ENCODE measurements at regions not wholly inside any gene's neighbourhood (a gene's known extent, or its start where the extent isn't known, plus 50 kb on each side); places are given as distances from the start of the nearest gene placed in this dataset.

DNA sequence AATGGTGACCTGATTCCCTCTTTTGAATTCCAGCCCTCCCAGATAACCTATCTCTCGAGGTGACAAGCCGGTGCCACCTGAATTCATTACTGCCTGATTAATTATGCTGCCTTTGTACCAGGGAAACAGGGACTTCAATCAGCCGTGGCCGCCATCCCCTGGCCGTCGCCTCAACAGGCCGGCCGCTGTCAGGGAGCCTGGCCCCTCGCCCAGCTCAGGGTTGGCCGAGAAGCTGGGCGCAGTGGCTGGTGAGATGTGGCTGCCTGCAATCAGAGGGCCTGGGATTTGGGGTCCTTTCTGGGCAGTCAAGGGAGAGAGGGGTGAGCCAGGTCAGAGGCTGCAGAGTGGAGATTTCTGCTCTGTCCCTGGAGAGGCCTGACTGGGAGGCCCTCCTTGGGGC lies 91.2 kb downstream of the KCTD15 start:
- Mint-ChIP-seq H3K4me1 (ENCODE audit: low read depth, unreplicated experiment) (peaks cover 3% of the 10 kb centered on the region), H3K36me3 (ENCODE audit: unreplicated experiment) (peaks cover 6% of the 10 kb centered on the region), H3K27me3 (ENCODE audit: unreplicated experiment) (no peaks in the 10 kb centered on the region), H3K9me3 (ENCODE audit: unreplicated experiment) (peaks cover 3% of the 10 kb centered on the region), H3K4me3 (ENCODE audit: unreplicated experiment) (no peak overlapping the region), H3K27ac (ENCODE audit: unreplicated experiment) (no peak overlapping the region)
- no peak for DNase-seq
- TF ChIP-seq, protein P1, sequence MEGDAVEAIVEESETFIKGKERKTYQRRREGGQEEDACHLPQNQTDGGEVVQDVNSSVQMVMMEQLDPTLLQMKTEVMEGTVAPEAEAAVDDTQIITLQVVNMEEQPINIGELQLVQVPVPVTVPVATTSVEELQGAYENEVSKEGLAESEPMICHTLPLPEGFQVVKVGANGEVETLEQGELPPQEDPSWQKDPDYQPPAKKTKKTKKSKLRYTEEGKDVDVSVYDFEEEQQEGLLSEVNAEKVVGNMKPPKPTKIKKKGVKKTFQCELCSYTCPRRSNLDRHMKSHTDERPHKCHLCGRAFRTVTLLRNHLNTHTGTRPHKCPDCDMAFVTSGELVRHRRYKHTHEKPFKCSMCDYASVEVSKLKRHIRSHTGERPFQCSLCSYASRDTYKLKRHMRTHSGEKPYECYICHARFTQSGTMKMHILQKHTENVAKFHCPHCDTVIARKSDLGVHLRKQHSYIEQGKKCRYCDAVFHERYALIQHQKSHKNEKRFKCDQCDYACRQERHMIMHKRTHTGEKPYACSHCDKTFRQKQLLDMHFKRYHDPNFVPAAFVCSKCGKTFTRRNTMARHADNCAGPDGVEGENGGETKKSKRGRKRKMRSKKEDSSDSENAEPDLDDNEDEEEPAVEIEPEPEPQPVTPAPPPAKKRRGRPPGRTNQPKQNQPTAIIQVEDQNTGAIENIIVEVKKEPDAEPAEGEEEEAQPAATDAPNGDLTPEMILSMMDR (IDR thresholded peaks at IDR 0.05; ENCODE audit: partially characterized antibody, unreplicated experiment): no peak

DNA sequence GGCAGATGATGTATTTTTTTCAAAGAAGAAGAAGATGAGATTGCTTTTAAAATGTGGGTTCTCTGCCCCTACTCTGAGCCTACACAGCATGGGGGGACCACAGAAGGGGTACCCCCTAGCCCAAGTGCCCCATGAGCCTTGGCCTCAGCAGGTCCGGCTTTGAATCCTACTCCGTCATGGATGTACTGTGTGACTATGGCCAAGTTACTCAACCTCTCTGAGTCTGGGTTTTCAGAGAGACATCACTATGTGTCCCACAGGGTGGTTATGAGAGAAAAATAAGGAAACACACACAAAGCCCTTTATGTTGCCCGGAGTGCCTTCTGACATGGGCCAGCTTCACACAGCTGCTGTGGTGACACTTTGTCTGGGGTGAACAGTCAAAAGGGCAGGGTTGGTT lies 92.0 kb downstream of the KCTD15 start:
- peaks cover 3% of the 10 kb centered on the region for H3K4me1 Mint-ChIP-seq (ENCODE audit: low read depth, unreplicated experiment)
- no peaks in the 10 kb centered on the region for H3K27me3 Mint-ChIP-seq (ENCODE audit: unreplicated experiment)
- peaks cover 3% of the 10 kb centered on the region for H3K9me3 Mint-ChIP-seq (ENCODE audit: unreplicated experiment)
- no peak overlapping the region for H3K4me3 Mint-ChIP-seq (ENCODE audit: unreplicated experiment)
- H3K36me3 Mint-ChIP-seq (ENCODE audit: unreplicated experiment): peaks cover 6% of the 10 kb centered on the region
- no peak overlapping the region for H3K27ac Mint-ChIP-seq (ENCODE audit: unreplicated experiment)
- no peak for DNase-seq
- TF ChIP-seq, protein P1 (IDR thresholded peaks at IDR 0.05; ENCODE audit: partially characterized antibody, unreplicated experiment): no peak

DNA sequence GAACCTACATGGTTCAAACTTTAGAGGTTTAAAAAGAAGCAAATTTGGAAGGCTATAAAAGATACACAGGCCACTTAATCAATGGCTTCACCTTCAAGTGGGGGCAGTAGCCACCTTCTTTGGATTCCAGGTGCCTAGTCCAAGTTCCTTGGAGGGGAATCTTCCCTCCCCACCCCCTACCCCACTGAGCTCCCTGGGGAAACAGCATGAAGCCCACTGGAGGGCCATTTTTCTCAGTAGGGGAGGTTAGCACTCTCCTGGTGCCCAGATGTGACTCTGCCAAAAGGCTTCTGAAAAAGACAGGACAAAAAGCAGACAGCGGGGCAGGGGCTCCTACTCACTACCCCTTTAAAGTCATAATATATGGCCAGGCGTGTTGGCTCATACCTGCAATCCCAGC lies 93.9 kb downstream of the KCTD15 start:
- Mint-ChIP-seq H3K27ac (ENCODE audit: unreplicated experiment) (no peak overlapping the region), H3K4me3 (ENCODE audit: unreplicated experiment) (no peak overlapping the region), H3K9me3 (ENCODE audit: unreplicated experiment) (no peaks in the 10 kb centered on the region), H3K27me3 (ENCODE audit: unreplicated experiment) (no peaks in the 10 kb centered on the region), H3K36me3 (ENCODE audit: unreplicated experiment) (peaks cover 6% of the 10 kb centered on the region), H3K4me1 (ENCODE audit: low read depth, unreplicated experiment) (no peaks in the 10 kb centered on the region)
- no peak for DNase-seq
- TF ChIP-seq, protein P1 (IDR thresholded peaks at IDR 0.05; ENCODE audit: partially characterized antibody, unreplicated experiment): no peak

DNA sequence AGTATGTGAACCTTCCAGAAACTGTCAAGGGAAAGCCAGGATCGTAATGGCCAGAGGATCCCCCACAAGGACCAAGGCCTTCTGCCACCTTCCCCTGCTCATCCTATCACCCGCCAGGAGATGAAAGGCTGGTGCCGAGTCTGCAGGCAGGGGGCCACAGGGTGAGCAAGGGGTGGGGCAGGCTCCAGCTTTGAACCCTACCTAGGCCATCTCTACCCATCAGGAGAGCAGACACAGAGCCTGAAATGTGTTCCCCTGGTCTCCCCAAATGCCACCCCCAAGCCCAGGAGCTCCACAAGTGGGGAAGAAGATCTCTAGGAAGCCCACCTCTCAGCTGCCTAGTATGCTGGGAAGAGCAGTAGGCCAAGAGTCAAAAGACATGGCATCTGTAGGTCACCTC lies 95.1 kb downstream of the KCTD15 start:
- no peak overlapping the region for H3K27ac Mint-ChIP-seq (ENCODE audit: unreplicated experiment)
- H3K4me3 Mint-ChIP-seq (ENCODE audit: unreplicated experiment): no peak overlapping the region
- H3K4me1 Mint-ChIP-seq (ENCODE audit: low read depth, unreplicated experiment): no peaks in the 10 kb centered on the region
- peaks cover 3% of the 10 kb centered on the region for H3K27me3 Mint-ChIP-seq (ENCODE audit: unreplicated experiment)
- peaks cover 6% of the 10 kb centered on the region for H3K36me3 Mint-ChIP-seq (ENCODE audit: unreplicated experiment)
- no peaks in the 10 kb centered on the region for H3K9me3 Mint-ChIP-seq (ENCODE audit: unreplicated experiment)
- TF ChIP-seq, protein P1 (IDR thresholded peaks at IDR 0.05; ENCODE audit: partially characterized antibody, unreplicated experiment): no peak
- DNase-seq: no peak

DNA sequence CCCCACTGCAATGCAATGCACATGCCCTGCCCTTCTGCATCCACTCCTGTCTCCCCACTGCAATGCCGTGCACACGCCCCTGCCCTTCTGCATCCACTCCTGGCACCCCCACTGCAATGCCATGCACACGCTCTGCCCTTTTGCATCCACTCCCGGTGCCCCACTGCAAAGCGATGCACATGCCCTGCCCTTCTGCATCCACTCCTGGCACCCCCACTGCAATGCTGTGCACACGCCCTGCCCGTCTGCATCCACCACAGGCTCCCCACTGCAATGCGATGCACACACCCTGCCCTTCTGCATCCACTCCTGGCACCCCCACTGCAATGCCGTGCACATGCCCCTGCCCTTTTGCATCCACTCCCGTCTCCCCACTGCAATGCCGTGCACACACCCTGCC lies 98.1 kb downstream of the KCTD15 start:
- no peak overlapping the region for H3K4me3 Mint-ChIP-seq (ENCODE audit: unreplicated experiment)
- no peaks in the 10 kb centered on the region for H3K4me1 Mint-ChIP-seq (ENCODE audit: low read depth, unreplicated experiment)
- peaks cover 14% of the 10 kb centered on the region for H3K36me3 Mint-ChIP-seq (ENCODE audit: unreplicated experiment)
- H3K27me3 Mint-ChIP-seq (ENCODE audit: unreplicated experiment): peaks cover 3% of the 10 kb centered on the region
- no peak for DNase-seq
- H3K9me3 Mint-ChIP-seq (ENCODE audit: unreplicated experiment): no peaks in the 10 kb centered on the region
- TF ChIP-seq, protein P1 (IDR thresholded peaks at IDR 0.05; ENCODE audit: partially characterized antibody, unreplicated experiment): no peak
- H3K27ac Mint-ChIP-seq (ENCODE audit: unreplicated experiment): no peak overlapping the region
